Central memory CD8-positive, alpha-beta T cell (primary cell): ENCODE measurements at regions not wholly inside any gene's neighbourhood (a gene's known extent, or its start where the extent isn't known, plus 50 kb on each side); places are given as distances from the start of the nearest gene placed in this dataset.

ENCODE experiments used
- ATAC-seq: fragments of 150-1000 bp; cut with Tn5 transposase; replicated peaks from 2 replicates; pipeline ENCODE4 v1.10.0; 2022; ENCODE audit warnings: mild to moderate bottlenecking, moderate FRiP score, moderate number of reproducible peaks; ENCODE audit not compliant: poor library complexity, severe bottlenecking; ENCODE audit errors: extremely low read depth
- DNase-seq, 2 donors: peaks; one replicate each; pipeline ENCODE4 v3.0.0; 2021; ENCODE audit warnings: low spot score in 2 of 2
- H3K27ac Mint-ChIP-seq: one replicate; pipeline ENCODE4 v1.8.0; 2022; ENCODE audit warnings: low read depth, mild to moderate bottlenecking, moderate library complexity, mixed read lengths
- H3K27me3 Mint-ChIP-seq: one replicate; pipeline ENCODE4 v1.8.0; 2022; ENCODE audit warnings: mixed read lengths
- H3K36me3 Mint-ChIP-seq: one replicate; pipeline ENCODE4 v1.8.0; 2022; ENCODE audit warnings: mild to moderate bottlenecking, moderate library complexity, mixed read lengths; ENCODE audit not compliant: insufficient read depth
- H3K4me1 Mint-ChIP-seq: one replicate; pipeline ENCODE4 v1.8.0; 2022; ENCODE audit warnings: mixed read lengths
- H3K4me3 Mint-ChIP-seq: one replicate; pipeline ENCODE4 v1.8.0; 2022; ENCODE audit warnings: mild to moderate bottlenecking, moderate library complexity, mixed read lengths
- H3K9me3 Mint-ChIP-seq: one replicate; pipeline ENCODE4 v1.8.0; 2022; ENCODE audit warnings: mixed read lengths

DNA sequence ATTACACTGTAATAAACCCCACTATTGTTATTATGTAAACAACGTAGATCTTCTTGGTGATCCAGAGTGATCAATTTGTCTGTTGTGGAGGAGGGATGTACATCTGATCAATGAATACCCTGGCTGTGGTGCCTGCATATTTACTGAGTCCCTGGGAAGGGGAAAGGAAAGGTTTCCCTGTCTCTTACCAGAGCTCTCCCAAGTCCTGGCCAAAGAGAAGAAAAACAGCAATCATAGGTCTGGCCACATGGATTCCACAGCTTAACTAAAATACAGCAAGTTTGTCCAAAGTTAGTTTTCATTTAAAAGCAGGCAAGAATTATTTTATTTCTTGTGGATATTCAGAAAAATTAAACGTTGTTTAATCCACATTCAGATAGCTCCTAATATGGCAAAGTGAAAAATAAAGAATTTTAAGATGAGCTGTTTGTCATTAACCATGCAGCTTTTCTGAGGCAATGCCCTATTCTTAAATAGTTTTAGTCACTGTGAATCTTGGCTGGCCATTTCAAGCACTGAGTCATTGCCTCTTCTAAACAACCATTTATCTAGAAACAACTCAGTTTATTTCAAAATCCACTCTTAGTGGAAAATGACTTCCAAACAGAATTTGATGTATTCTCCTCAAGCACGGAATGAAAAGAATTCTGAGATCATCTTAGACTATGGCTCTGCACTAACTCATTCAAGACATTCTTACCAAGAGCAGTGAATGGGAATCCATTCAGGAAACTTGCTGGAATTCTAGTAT, 1004.4 kb upstream of the CDH2 start:
- no peaks in the 10 kb centered on the region for H3K27me3 Mint-ChIP-seq
- no peaks in the 10 kb centered on the region for H3K4me1 Mint-ChIP-seq
- ATAC-seq, result no peak
- DNase-seq, result no peak
- H3K27ac Mint-ChIP-seq, result no peak overlapping the region
- no peaks in the 10 kb centered on the region for H3K36me3 Mint-ChIP-seq
- H3K9me3 Mint-ChIP-seq, result peaks cover 22% of the 10 kb centered on the region
- no peak overlapping the region for H3K4me3 Mint-ChIP-seq

DNA sequence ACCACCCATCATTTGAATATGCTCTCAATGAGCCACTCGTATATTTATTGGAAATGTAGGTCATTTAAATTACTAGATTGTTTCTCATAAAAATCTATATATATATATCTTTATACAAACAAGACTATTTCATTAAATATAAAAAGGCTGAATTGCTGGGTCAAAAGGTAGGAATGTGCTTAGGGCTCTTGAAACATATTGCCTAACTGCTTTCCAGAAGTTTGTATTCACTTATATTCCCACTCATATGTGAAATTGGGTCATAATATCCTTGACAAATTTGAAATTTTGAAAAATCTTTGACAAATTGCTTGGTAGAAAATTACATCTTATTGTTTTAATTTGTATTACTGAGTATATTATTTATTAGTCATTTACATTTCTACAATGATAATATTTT, 999.8 kb upstream of the CDH2 start:
- Mint-ChIP-seq H3K36me3 (no peaks in the 10 kb centered on the region), H3K27ac (no peak overlapping the region), H3K4me3 (no peak overlapping the region), H3K4me1 (no peaks in the 10 kb centered on the region), H3K9me3 (peaks cover 16% of the 10 kb centered on the region), H3K27me3 (no peaks in the 10 kb centered on the region)
- no peak for ATAC-seq
- DNase-seq, result no peak

- Mint-ChIP-seq H3K27ac (no peak overlapping the region), H3K4me3 (no peak overlapping the region), H3K36me3 (no peaks in the 10 kb centered on the region), H3K4me1 (no peaks in the 10 kb centered on the region), H3K9me3 (peaks cover 16% of the 10 kb centered on the region), H3K27me3 (no peaks in the 10 kb centered on the region)
- ATAC-seq (no peak), DNase-seq (no peak)
These were observed 998.0 kb upstream of the CDH2 start for GRCh38 chr18:29174891-29175290.

- peaks cover 8% of the 10 kb centered on the region for H3K9me3 Mint-ChIP-seq
- ATAC-seq (no peak), DNase-seq (no peak)
- no peak overlapping the region for H3K27ac Mint-ChIP-seq
- H3K27me3 Mint-ChIP-seq, result no peaks in the 10 kb centered on the region
- no peaks in the 10 kb centered on the region for H3K36me3 Mint-ChIP-seq
- H3K4me3 Mint-ChIP-seq, result no peak overlapping the region
- no peaks in the 10 kb centered on the region for H3K4me1 Mint-ChIP-seq
These were observed 995.8 kb upstream of the CDH2 start for GRCh38 chr18:29172756-29173067.

DNA sequence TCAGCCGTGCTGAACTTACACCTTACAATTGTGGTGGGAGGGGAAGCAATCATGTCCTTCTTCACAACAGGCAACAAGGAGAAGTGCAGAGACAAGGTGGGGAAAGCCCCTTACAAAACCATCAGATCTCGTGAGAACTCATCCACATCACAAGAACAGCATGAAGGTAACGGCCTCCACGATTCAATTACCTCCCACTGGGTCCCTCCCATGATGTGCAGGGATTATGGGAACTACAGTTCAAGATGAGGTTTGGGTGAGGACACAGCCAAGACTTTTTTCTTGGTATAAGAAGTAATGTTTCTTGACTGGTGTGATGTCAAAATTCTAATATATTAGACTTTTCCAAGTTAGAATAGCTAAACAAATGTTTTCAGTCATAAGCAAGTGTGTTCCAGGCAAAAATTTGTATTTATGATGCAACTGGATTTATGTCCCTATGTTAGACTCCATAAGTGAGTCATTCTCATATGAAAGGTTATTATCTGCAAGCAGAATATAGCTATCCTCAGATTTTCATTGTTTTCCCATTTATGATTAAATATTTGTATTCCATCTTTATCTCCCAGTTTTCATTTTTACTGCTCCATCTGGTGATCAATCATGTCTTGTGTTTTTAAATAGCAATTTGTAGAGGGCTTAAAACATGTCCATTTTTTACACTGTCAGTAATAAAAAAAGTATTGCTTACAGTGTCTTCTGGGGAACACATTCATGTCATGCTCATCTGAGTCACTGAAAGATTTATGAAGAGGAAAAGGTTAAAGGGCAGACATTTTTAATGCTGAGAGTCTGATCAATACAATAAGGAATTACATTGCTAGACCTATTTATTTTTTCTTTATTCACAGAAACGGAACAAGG, 995.2 kb upstream of the CDH2 start:
- Mint-ChIP-seq H3K27ac (no peak overlapping the region), H3K4me3 (no peak overlapping the region), H3K27me3 (no peaks in the 10 kb centered on the region), H3K4me1 (no peaks in the 10 kb centered on the region), H3K9me3 (peaks cover 7% of the 10 kb centered on the region), H3K36me3 (no peaks in the 10 kb centered on the region)
- no peak for ATAC-seq
- DNase-seq, result no peak

- Mint-ChIP-seq H3K9me3 (peaks cover 18% of the 10 kb centered on the region), H3K36me3 (no peaks in the 10 kb centered on the region), H3K4me1 (no peaks in the 10 kb centered on the region), H3K4me3 (no peak overlapping the region), H3K27ac (no peak overlapping the region), H3K27me3 (no peaks in the 10 kb centered on the region)
- ATAC-seq (no peak), DNase-seq (no peak)
These were observed 992.7 kb upstream of the CDH2 start for GRCh38 chr18:29169599-29169998.

DNA sequence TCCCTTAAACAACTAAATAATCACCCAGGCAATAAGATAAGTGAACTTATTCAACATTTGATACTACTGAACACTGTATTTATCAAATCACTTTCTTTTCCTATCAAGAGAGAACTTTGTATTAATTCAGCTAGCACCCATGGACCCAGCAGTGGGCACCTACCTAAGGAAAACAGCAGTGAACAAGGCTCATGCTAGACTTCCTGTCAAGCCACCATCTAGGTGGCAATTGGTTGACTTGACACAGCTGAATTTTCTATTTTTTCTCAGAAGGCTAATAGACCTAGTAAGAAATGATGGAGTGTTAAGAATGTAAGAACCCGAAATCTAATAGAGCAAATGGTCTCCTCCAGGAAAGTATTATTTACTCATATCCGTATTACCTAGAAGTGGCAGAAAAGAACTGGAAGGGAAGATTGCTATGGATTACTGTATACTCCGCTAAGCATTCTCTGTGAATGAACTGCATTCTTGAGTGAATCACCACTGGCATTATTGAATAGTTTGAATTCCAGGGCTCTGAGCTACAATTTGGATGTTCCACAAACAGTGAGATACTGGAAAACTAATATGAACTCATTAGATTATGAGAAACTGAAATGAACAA, 988.2 kb upstream of the CDH2 start:
- Mint-ChIP-seq H3K4me1 (no peaks in the 10 kb centered on the region), H3K4me3 (no peak overlapping the region), H3K36me3 (no peaks in the 10 kb centered on the region), H3K9me3 (peaks cover 18% of the 10 kb centered on the region), H3K27ac (no peak overlapping the region), H3K27me3 (no peaks in the 10 kb centered on the region)
- DNase-seq, result no peak
- no peak for ATAC-seq

DNA sequence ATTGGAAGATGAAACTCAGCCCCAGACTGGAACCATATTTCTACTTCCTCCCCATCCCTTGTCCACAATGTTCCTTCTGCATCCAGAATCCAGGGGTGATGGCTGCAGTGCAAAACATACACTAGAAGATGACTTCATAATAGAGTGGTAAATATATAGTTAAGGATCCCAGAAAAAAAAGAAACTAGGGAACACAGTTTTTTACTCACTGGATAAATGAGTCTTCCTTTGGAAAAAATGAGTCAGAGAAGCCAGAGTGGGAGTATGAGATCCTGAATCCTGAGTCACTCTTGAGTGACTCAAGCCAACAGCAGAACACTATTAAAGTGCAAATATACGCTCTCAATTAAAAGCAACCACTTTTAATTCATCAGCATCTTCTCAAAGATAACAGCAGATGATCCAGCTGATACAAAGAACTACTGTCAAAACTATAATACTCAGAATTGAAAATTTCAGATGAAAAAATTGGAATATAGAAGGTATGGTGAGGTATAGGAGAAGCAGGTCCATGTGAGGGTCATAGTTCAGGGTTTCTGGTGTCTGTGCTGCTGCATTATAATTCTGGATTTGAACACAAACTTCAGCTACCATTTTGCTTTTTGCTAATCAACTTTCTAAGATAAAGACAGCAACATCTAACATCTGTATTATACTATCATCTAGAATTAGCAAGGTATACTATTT, 987.2 kb upstream of the CDH2 start:
- no peaks in the 10 kb centered on the region for H3K36me3 Mint-ChIP-seq
- H3K27me3 Mint-ChIP-seq, result no peaks in the 10 kb centered on the region
- H3K27ac Mint-ChIP-seq, result no peak overlapping the region
- DNase-seq (no peak), ATAC-seq (no peak)
- H3K9me3 Mint-ChIP-seq, result peaks cover 18% of the 10 kb centered on the region
- no peak overlapping the region for H3K4me3 Mint-ChIP-seq
- no peaks in the 10 kb centered on the region for H3K4me1 Mint-ChIP-seq

DNA sequence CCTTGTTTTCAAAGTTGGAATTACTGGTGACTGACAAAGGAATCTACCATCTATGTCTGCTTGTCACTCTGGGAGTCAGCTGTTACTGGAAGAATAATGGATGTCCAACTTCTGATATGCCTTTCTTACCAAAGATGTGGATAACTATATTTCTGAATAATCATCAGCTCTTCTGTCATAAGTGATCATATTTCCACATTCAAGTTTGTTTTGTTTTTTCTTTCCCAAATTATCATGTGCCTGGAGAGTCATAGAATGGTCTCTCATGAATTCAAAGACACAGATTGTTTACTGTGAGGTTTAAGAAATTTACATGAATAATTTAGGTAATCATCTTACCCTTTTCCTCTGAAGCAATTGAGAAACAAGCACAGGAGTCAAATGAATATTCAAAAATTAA, 986.7 kb upstream of the CDH2 start:
- no peaks in the 10 kb centered on the region for H3K36me3 Mint-ChIP-seq
- no peaks in the 10 kb centered on the region for H3K27me3 Mint-ChIP-seq
- no peak for DNase-seq
- ATAC-seq, result no peak
- H3K27ac Mint-ChIP-seq, result no peak overlapping the region
- H3K9me3 Mint-ChIP-seq, result peaks cover 14% of the 10 kb centered on the region
- no peak overlapping the region for H3K4me3 Mint-ChIP-seq
- H3K4me1 Mint-ChIP-seq, result no peaks in the 10 kb centered on the region

DNA sequence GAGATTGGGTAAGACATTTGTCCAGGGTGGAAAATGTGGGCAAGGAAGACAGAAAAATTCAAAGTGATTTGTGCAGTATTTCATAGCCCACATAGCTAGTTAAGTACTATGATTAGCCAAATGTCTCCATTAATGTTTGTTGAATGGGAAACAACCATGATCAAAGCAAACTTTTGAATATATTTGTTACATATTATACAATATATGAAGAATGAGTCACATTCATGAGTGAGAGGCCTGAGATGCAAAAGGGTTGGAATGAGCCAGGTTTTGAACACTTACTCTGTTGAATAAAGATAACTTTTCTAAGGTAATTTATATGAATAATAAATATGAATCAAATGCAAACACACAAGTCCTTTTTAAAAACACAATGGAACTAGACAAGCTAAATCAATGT, 984.5 kb upstream of the CDH2 start:
- ATAC-seq (no peak), DNase-seq (no peak)
- Mint-ChIP-seq H3K4me3 (no peak overlapping the region), H3K4me1 (no peaks in the 10 kb centered on the region), H3K9me3 (peaks cover 4% of the 10 kb centered on the region), H3K27ac (no peak overlapping the region), H3K27me3 (no peaks in the 10 kb centered on the region), H3K36me3 (no peaks in the 10 kb centered on the region)

GRCh38 chr18:29160170-29160569, 983.2 kb upstream of the CDH2 start:
- no peaks in the 10 kb centered on the region for H3K4me1 Mint-ChIP-seq
- no peaks in the 10 kb centered on the region for H3K9me3 Mint-ChIP-seq
- H3K36me3 Mint-ChIP-seq, result no peaks in the 10 kb centered on the region
- ATAC-seq, result no peak
- H3K27ac Mint-ChIP-seq, result no peak overlapping the region
- H3K4me3 Mint-ChIP-seq, result no peak overlapping the region
- H3K27me3 Mint-ChIP-seq, result no peaks in the 10 kb centered on the region
- no peak for DNase-seq

- Mint-ChIP-seq H3K27me3 (no peaks in the 10 kb centered on the region), H3K4me3 (no peak overlapping the region), H3K9me3 (peaks cover 3% of the 10 kb centered on the region), H3K4me1 (no peaks in the 10 kb centered on the region), H3K36me3 (no peaks in the 10 kb centered on the region), H3K27ac (no peak overlapping the region)
- ATAC-seq, result no peak
- no peak for DNase-seq
These were observed 981.0 kb upstream of the CDH2 start for GRCh38 chr18:29157905-29158304.
